Astrocyte (in vitro differentiated cells and primary cell): ENCODE measurements at regions not wholly inside any gene's neighbourhood (a gene's known extent, or its start where the extent isn't known, plus 50 kb on each side); places are given as distances from the start of the nearest gene placed in this dataset.

Experiments
- CTCF ChIP-seq: IDR thresholded peaks from 2 replicates; pipeline ENCODE4 v1.5.1; 2011; ENCODE audit warnings: low read depth, mild to moderate bottlenecking, inconsistent platforms, low read length, moderate library complexity; ENCODE audit not compliant: insufficient read depth
- EZH2 ChIP-seq: IDR thresholded peaks from 2 replicates; pipeline ENCODE4 v1.6.1; 2012; ENCODE audit warnings: mild to moderate bottlenecking, low read length, inconsistent platforms; ENCODE audit not compliant: insufficient read depth

DNA sequence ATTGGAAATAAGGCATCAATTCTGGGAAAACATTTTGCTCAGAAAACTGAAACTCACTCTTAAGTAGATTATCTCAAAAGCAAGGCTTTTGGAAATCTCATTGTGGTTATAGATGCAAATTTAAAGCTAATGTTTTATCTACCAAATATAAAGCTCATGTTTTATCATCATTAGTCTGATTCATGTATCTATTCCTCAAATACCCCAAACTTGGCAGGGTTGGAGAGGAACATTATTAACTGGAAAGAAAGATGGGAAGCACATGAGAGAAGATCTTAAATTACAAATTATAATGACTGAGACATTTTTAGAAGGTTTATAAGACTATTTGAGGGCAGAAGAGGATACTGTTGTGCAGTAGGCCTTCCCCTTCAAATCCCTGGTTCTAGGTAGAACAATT, 137.3 kb upstream of the TGFBR2 start:
- TF ChIP-seq EZH2 = no peak
- no peak for TF ChIP-seq CTCF
